Hypothalamus (tissue), 51 donors: ENCODE measurements at regions not wholly inside any gene's neighbourhood (a gene's known extent, or its start where the extent isn't known, plus 50 kb on each side); places are given as distances from the start of the nearest gene placed in this dataset.
"Not testable (repeated sequence)": the region's sequence is repeated elsewhere in the genome, so short reads cannot be mapped to it uniquely, and the experiment has no call there.

Experiments
- DNase-seq, 51 donors: peaks; one replicate each; lab custom pipeline; 2025; lab: John Stamatoyannopoulos, UW

DNA sequence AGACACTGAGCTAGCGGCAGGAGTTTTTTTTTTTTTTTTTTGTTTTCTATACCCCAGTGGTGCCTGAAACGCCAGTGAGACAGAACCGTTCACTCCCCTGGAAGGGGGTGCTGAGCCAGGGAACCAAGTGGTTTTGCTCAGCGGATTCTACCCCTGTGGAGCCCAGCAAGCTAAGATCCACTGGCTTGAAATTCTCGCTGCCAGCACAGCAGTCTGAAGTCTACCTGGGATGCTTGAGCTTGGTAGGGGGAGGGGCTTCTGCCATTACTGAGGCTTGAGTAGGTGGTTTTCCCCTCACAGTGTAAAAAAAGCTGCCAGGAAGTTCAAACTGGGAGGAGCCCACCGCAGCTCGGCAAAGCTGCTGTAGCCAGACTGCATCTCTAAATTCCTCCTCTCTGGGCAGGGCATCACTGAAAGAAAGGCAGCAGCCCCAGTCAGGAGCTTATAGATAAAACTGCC is 173.0 kb downstream of the DMAC1 start:
- DNase-seq = not testable (repeated sequence)

DNA sequence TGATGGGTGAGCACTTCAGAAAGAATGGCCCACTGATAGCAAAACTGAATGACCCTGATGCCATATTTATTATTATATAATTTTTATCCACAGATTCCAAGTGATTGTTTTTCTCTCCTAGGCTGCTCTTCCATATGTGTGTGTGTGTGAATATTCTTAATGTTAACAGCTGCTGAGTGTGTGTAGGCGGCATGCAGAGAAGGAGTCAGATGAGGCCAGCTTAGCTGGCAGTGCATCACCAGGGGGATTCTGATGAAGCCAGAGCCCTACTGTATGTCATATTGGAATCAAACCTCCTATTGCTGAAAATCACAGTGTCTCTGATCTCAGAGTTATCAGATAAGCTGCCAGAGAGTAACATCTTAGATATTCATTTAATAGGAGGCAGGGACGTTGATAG is 177.1 kb downstream of the DMAC1 start:
- no peak for DNase-seq

DNA sequence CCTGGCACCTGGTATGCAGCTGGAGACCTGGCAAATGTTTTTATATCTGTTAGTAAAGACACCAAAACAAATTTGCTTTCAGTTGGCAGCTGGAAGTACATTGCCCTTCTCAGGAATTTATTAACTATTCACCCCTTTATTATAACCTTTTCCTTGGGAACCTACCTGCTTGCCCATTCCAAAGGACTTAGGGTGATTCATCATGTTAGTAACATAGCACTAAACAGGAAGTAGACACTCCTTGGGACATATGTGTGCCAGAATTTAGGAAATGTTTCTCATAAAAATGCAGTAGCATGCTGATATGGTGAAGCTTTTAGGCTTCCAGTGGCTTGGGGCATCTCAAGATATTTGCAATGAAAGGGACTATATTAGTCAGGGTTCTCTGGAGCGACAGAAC is 184.2 kb downstream of the DMAC1 start:
- no peak for DNase-seq

DNA sequence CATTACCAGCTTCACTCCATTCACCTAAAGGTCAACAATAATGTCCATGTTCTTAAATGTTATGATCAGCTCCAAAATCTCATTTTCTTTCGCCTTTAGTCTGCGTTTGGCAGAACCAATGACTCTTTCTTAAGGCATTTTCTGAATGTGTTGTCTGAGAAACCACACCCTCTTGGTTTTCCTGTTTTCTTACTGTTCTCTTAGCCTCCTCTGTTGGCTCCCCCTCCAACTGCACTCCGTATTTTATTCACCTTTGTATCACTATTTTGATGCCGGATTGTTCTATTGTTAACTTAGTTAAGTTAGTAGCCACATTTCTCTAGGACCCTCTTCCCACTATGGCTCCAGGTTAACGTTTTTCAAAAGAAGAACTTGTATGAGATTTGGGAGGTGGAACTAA is 185.6 kb downstream of the DMAC1 start:
- no peak for DNase-seq

DNA sequence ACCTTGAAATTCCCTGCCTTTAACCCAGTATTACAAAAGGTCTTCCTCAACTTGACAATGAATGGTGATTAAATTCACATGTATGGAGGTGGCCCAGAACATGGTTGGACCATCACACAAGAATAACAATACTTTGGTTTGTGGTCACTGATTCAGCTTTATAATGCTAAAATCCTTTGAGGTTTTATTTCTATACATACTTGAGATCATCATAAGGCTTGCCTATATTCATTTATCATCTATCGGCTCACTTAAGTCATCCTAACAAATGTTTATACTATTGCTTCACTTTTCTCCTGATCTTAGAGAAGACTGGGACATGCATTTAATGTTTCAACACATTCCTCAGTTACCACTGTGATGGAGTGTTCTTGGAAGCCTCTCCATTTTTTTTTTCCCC is 191.3 kb downstream of the DMAC1 start:
- no peak for DNase-seq

DNA sequence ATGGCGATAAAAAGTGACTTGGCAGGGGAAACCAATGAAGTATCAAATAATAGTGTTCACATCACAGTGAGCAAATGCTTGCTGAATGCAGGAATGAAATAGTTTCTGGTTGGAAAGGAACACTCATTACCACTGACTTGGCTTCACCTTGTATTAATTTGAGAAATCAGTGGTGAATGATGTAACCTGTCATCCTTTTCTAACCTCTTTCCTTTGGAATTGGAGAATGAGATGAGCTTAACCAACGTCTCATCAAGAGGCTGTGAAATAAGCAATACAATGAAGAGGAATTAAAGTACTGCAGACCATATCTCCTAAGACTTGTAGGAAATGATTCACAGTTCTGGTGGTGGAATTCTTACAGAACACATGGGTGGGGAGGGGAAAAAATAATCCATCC is 192.2 kb downstream of the DMAC1 start:
- DNase-seq = no peak

DNA sequence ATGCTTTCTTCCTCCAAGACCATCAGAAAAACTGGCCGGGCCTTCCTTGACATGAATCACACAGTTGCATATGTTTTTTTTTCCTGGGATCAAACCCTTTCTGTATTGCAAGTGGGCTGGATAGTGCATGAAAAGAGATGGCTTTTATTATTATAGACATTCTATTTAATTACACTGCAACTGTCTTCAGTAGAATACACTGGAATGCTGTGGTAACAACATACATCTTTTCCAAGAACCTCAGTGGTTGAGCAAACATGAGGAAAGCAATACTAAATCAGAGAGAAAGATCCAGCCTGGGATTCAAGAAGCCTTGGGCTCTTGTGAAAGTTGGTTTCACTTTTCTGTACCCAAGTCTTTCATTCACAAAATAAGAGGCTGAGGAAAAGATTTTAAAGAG is 193.0 kb downstream of the DMAC1 start:
- no peak for DNase-seq

DNA sequence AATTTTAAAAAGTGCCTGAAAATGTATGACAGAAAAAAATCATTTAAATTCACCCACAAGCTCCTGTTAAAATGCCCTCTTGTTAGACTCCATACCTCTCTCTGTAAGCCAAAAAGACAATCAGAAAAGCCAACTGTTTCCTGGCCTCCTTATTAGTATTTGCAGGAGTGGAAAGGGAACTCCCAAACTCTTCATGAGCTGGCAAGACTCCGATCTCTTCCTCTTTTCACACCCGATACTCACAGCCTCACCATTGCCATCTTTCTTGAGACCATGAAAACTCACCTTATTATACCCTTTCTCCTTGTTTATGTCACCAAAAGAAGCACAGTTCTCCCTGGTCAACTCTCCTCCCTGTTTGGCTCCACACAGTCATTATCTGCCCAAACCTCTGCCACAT is 197.8 kb downstream of the DMAC1 start:
- DNase-seq = no peak

DNA sequence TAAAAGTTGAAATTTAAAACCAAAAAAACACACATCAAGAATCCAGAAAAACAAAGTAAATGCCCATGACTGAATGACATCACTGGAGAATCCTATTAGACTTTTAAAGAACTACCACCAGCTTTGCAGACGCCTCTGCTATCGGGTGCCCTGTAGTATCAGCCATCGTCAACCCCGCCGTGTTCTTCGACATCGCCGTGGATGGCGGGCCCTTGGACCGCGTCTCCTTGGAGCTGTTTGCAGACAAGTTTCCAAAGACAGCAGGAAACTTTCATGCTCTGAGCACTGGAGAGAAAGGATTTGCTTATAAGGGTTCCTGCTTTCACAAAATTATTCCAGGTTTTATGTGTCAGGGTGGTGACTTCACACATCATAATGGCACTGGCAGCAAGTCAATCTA is 201.9 kb downstream of the DMAC1 start:
- peak in 1 of 51 donors; percentile 1 for DNase-seq

DNA sequence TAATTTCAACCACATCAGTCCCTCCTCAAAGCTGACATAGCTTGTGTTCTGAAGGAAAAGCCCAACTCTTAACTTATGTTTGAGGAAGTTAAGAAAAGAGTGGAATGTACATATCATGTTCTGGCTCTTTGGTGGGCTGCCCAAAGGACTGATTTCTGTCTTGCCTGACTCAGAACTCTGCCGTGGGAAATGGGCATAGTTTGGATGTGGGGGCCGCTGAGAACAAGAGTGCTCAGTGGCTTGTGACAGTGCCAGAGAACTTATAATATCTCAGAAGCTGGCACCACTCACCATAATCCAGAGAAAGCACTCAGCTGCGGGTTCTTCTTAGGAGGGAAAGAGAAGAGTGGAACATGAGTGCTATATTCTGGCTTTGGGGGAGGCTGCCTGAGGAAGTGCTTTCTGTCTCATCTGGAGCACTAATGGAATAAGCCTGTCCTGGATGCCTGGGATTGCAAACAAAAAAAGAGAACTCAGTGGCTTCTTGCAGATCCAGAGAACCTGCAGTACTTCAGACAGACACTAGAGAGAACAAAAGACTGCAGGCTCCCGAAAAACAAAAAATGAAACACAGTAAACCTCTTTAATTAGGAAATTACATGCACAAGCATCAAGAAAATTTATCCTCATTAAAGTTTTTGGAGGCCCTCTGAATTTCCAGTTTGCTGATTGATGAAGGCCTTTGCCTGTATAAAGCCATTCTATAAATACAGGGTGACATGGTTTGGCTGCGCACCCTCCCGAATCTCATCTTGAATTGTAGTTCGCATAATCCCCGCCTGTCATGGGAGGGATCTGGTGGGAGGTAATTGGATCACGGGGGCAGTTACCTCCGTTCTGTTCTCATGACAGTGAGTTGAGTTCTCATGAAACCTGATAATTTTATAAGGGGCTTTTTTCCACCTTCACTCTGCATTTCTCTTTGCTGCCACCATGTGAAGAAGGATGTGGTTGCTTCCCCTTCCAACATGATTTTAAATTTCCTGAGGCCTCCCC is 207.0 kb downstream of the DMAC1 start:
- no peak for DNase-seq

DNA sequence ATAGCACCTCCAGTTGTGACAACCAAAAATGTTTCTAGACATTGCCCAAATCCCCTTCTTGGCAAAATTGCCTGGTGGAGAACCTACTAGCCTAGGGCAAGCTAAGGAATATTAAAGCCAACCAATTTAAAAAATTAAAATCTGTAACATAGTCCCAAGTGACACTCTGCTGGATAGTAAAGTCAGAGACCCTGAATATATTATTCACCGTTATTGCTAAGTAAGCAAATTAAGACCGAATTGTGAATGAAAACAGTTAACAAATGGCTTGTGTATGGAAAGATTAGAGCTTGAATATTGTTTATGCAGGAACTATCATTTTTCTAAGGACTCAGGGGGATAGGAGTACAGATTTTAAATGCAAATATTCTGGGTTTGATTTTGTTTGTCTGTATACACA is 208.1 kb downstream of the DMAC1 start:
- no peak for DNase-seq

DNA sequence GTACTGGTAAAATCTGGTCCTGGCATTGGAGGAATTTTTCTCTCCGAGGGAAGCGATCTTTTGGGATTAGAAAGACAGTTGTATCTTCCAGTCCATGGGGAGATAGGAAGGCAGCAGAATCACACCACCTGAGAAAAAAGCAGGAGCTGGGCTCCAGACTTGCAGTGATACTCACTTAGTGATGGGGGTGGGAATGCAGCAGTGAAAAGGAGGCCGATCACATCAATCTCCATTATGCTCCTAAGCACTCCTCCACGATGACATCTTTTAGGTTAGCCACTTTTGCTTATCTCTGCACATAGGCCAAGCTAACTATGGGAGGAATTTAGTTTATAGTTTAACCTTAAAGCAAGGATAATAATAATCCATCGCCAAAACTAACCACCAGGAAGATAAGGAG is 219.0 kb downstream of the DMAC1 start:
- DNase-seq = no peak

DNA sequence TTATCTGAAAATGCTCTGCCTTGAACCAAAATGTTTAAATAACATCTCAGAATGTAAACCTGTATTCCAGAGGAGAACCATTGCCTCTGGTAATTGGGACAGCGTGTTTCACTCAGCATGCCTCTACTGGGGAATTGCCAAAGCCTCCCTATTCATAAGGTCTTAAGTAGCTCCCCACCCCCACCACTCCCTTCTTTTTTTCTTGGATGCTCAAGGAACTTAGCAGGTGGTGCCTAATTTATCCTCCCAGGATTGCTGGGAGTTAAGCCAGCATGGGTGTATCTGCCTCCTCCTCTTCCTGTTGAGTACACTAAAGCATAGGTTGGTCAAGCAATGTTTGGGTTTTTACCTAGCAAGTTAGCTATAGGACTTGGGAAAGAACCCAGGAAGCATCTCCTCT is 220.2 kb downstream of the DMAC1 start:
- DNase-seq = no peak

DNA sequence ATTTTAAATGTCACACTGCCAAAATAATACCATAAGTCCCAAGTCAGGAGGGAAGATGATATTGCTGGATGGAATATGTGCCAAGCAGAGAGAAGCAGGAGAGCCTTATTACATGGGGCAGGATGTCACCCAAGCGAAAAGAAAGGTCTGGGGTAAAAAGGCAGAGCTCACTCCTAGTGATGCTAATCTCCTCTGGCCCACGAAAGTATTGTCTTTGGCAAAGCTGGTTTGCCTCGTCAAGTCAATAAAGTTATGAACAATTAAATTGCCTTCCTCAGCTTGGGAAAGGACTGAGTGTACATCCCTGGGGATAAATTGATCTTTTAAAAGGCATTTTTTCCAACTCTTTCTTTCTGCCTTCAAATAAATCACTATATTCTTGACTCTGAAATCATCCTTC is 220.6 kb downstream of the DMAC1 start:
- DNase-seq = no peak

DNA sequence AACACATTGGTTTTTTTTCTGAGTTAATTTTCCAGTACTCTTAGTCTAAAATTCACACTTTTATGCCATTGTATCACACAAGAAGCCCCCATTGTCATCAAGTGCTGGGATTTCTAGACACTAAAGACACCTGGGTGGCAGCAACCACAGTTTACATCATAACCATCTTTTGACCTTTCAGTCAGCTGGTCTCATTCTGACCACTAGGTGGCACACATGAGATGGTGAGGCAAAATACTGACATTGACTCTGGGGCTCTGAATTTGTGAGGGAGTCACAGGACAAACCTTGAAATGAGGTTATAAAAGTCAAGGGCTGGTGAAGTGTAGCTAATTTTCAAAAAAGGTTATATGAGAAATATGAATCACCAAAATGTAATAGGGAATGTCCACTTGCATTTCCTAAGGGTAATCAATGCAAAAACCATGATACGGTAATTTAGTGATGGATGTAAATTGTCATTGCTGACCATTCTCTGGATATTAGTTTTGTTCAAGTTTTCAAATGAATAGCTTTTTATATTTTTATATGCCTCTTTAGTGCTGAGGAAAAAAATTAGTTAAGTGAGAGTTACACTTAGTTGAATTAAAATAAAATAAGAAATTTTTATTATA is 229.4 kb downstream of the DMAC1 start:
- peak in 25 of 51 donors; percentile 1 to 52 (median 10) for DNase-seq

DNA sequence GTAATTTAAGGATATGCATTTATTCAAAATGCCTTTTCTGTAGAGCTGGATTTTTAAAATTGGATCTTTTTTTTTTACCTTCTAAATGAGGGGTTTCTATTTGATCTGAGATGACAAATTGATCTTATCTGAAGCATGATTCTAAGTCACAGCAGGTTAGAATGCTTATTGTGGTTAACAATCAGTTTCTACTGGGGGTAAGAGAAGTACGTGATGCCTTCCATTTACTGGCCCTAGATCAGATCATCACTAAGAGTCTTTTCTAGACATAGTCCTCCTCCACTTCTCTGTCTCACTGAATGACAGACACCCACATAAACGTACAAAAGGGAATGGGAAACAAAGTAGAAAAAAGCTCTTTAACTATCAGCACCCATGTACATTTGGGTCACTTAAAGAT is 231.9 kb downstream of the DMAC1 start:
- no peak for DNase-seq

DNA sequence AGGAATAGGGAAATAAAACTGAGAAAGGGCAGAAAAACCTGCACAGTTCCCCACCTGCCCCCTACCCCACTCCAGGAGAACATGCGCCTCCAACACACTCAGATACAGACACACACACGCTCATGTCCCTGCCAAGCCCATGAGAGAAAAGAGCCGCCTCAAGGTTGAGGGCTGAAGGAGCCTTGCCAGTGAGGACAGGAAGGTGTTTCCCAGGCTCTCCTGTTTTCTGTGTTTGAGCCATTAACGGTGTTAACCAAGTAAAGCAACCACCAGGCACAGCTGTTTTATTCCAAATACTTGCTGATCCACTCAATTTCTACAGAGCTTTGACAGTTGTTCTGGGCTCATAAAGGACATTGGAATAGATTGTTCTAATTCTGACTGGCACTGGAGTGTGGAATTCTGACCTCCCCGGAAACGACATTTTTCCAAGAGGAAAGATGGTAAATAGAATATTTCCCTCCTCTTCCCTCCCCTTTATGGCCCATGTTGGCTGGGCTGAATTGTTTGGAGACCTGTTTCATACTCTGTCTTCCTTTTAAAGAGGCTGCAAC is 238.0 kb downstream of the DMAC1 start:
- peak in 1 of 51 donors; percentile 36 for DNase-seq

DNA sequence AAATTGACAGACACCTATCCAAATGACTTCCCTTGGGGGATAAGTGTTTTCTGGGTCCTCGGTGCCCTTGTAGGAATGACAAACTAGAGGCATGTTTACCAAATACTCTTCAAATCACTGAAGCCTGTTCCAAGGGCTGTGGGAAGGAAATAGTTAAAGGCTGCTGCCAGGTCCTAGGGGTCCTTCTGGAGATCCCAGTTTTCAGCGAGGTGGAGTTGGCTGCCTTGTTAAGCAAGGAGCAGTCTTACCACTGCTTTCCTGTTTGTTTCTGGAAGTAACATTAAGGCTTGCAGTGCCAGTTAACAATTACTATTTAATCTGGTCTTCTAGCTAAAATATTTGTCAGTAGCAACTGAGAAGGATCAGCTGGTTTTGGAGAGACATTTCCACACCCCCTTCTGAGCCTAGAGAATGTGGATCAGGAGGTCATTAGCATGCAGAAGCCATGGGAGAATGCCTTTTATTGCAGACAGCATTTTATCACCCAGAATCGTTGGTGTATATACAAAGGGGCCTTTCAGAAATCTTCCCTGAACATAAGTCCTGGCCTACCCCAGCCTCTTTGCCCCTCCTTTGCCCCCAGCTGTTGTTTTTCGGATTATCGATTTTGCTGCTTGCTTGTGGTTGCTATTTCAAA is 238.8 kb downstream of the DMAC1 start:
- peak in 2 of 51 donors; percentile 2 to 36 for DNase-seq

DNA sequence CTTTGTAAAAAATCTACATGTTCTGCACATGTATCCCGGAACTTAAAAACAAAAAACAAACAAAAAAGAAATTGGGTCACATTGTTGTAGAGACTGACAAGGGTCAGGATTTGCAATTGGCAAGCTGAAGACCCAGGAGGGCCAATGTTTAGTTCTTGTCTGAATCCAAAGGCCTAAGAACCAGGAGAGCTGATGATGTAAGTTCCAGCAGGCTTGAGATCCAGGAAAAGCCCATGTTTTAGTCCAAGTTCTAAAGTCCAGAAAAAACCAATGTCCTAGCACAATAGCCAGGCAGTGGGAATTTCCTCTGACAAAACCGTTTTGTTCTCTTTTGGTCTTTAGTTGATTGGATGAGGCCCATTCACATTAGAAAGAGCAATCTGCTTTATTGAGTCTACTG is 244.9 kb downstream of the DMAC1 start:
- DNase-seq = no peak

DNA sequence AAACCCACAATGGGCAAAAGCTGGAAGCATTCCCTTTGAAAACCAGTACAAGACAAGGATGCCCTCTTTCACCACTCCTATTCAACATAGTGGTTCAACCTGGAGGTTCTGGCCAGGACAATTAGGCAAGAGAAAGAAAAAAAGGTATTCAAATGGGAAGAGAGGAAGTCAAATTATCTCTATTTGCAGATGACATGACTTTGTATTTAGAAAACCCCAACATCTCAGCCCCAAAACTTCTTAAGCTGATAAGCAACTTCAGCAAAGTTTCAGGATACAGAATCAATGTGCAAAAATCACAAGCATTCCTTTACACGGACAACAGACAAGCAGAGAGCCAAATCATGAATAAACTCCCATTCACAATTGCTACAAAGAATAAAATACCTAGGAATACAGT is 246.9 kb downstream of the DMAC1 start:
- not testable (repeated sequence) for DNase-seq

DNA sequence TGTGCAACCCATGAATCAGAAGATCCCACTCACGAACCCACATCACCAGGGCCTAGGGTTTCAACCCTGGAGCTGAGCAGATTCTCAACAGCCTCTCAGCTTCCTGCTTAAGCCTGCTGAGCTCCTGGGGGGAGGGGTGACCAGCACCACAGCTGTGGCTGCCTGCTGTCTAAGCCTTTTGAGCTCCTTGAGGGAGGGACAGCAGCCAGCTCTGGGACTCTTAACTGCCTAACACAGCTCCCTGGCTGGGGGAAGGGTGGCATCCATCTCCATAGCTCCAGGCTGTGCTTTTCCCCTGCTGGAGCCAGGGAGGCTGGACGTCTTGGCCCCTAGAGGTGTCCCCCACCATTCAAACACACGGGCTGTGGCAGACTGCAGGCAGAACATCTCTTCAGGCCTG is 250.3 kb downstream of the DMAC1 start:
- DNase-seq = no peak
